Pancreas (tissue), 10 donors: ENCODE measurements at regions not wholly inside any gene's neighbourhood (a gene's known extent, or its start where the extent isn't known, plus 50 kb on each side); places are given as distances from the start of the nearest gene placed in this dataset.
"Not testable (repeated sequence)": the region's sequence is repeated elsewhere in the genome, so short reads cannot be mapped to it uniquely, and the experiment has no call there.

Source experiments
- ATAC-seq, 4 donors: fragments of 200-7000 bp; cut with Tn5 transposase; one replicate each; pipeline versions ENCODE4 v1.8.0 to v1.9.1; 2020; ENCODE audit warnings: mild to moderate bottlenecking in 4 of 4, moderate library complexity in 4 of 4
- DNase-seq, 6 donors: peaks; one replicate each; pipeline ENCODE4 v3.0.0-alpha.2; 2020
- FAIRE-seq: peaks from 2 replicates; lab custom pipeline; 2012; peaks lifted over from hg19 to GRCh38; lab: Jason Lieb, UNC
- H3K27ac ChIP-seq, 4 donors: fragments of 200-600 bp; sonication (generic); 1 replicate in 3 of 4; 2 replicates in 1 of 4; pipeline versions ENCODE4 v1.5.0 to v1.8.0; 2020
- H3K27me3 ChIP-seq, 4 donors: fragments of 200-600 bp; one replicate each; pipeline ENCODE4 v1.8.0; 2021
- H3K36me3 ChIP-seq, 3 donors: fragments of 200-600 bp; sonication (generic) in 1 of 3; one replicate each; pipeline versions ENCODE4 v1.5.0 to v1.8.0; 2020 to 2021
- H3K4me1 ChIP-seq, 3 donors: fragments of 200-600 bp; one replicate each; pipeline ENCODE4 v1.8.0; 2021
- H3K4me3 ChIP-seq, 4 donors: fragments of 200-600 bp; sonication (generic) in 2 of 4; one replicate each; pipeline versions ENCODE4 v1.5.0 to v1.8.0; 2020 to 2021
- H3K9me3 ChIP-seq, 4 donors: fragments of 200-600 bp; one replicate each; pipeline ENCODE4 v1.8.0; 2021
- CTCF ChIP-seq, 4 donors: fragments of 200-600 bp; sonication (generic) in 3 of 4; IDR thresholded peaks; one replicate each; pipeline versions ENCODE4 v1.5.0 to v1.8.0; 2021; ENCODE audit warnings: antibody characterized with exemption in 4 of 4
- WGBS, 2 donors: extraction: QIAGEN DNeasy Blood & Tissue Kit; methylation state at CpG; one replicate each; pipeline ENCODE4 v1.1.7; 2013; 5-methylcytosine and 5-hydroxymethylcytosine counted together
- intact Hi-C, 3 donors: fragments of 100-400 bp; cut with DNase I; formaldehyde crosslinking; loops; one replicate each; pipeline versions ENCODE4 v1.11.1 to v1.14.2; 2022
- donor health status: healthy with polysubstance abuse.
- donor health status: DM: no; HTN: no; CAD: no; lungs with moderate emphysema.
- donor health status: DM: no; HTN: no; CAD: no.
- donor health status: control.
- donor health status: control.
- donor health status: Bipolar disorder and iron deficiency.
- donor health status: DM: yes; HTN: yes; CAD: no.
- donor health status: DM: no; HTN: no; CAD: no.
- donor health status: DM: no; HTN: no; CAD: no.
- donor health status: DM: yes; HTN: yes; CAD: no.

GRCh38 chr16:86885139-86885538, 306.8 kb downstream of the FOXL1 start:
- no peaks in the 10 kb centered on the region for H3K36me3 ChIP-seq
- ATAC-seq (no peak), DNase-seq (peak in 1 of 6 donors; percentile 15), FAIRE-seq (no peak)
- no peak overlapping the region for H3K4me3 ChIP-seq
- H3K27ac ChIP-seq = no peak overlapping the region
- H3K27me3 ChIP-seq = no peaks in the 10 kb centered on the region
- 63 to 83% methylated on average over 6 of the region's 6 CpGs for WGBS, 2 donors
- intact Hi-C loops = no loop called here
- no peaks in the 10 kb centered on the region for H3K9me3 ChIP-seq
- no peak for TF ChIP-seq CTCF (IDR thresholded peaks at IDR 0.05)
- no peaks in the 10 kb centered on the region for H3K4me1 ChIP-seq

- 12 to 28% methylated on average over 1 of the region's 1 CpG for WGBS, 2 donors
- Histone ChIP-seq H3K27ac (no peak overlapping the region), H3K27me3 (peaks cover 0 to 3% (median 0%) of the 10 kb centered on the region in 4 donors), H3K4me3 (no peak overlapping the region), H3K4me1 (no peaks in the 10 kb centered on the region), H3K9me3 (no peaks in the 10 kb centered on the region), H3K36me3 (no peaks in the 10 kb centered on the region)
- intact Hi-C loops = no loop called here
- no peak for TF ChIP-seq CTCF (IDR thresholded peaks at IDR 0.05)
- DNase-seq (no peak), FAIRE-seq (no peak), ATAC-seq (no peak)
These were observed 308.3 kb downstream of the FOXL1 start for GRCh38 chr16:86886651-86887050.

- no peaks in the 10 kb centered on the region for H3K9me3 ChIP-seq
- H3K27ac ChIP-seq = no peak overlapping the region
- intact Hi-C loops = no loop called here
- DNase-seq (no peak), ATAC-seq (no peak), FAIRE-seq (no peak)
- H3K4me3 ChIP-seq = no peak overlapping the region
- H3K4me1 ChIP-seq = no peaks in the 10 kb centered on the region
- H3K27me3 ChIP-seq = peaks cover 0 to 9% (median 0%) of the 10 kb centered on the region in 4 donors
- H3K36me3 ChIP-seq = no peaks in the 10 kb centered on the region
- no peak for TF ChIP-seq CTCF (IDR thresholded peaks at IDR 0.05)
- WGBS, 2 donors = 55 to 67% methylated on average over 8 of the region's 8 CpGs
These were observed 309.1 kb downstream of the FOXL1 start for GRCh38 chr16:86887416-86887815.

- Histone ChIP-seq H3K4me1 (no peaks in the 10 kb centered on the region), H3K4me3 (no peak overlapping the region), H3K27me3 (peaks cover 0 to 17% (median 0%) of the 10 kb centered on the region in 4 donors), H3K36me3 (no peaks in the 10 kb centered on the region), H3K27ac (no peak overlapping the region), H3K9me3 (no peaks in the 10 kb centered on the region)
- TF ChIP-seq CTCF (IDR thresholded peaks at IDR 0.05) = no peak
- FAIRE-seq (no peak), ATAC-seq (no peak), DNase-seq (no peak)
- WGBS, 2 donors = 40 to 54% methylated on average over 4 of the region's 4 CpGs
- intact Hi-C loops = no loop called here
These were observed 310.1 kb downstream of the FOXL1 start for GRCh38 chr16:86888231-86889053.

- H3K36me3 ChIP-seq, H3K9me3 ChIP-seq, H3K27ac ChIP-seq, ATAC-seq, H3K4me3 ChIP-seq, intact Hi-C loops, FAIRE-seq, DNase-seq, H3K4me1 ChIP-seq: not testable (repeated sequence)
- peaks cover 0 to 17% (median 2%) of the 10 kb centered on the region in 4 donors for H3K27me3 ChIP-seq
- WGBS, 2 donors = 36% methylated on average over 1 of the region's 1 CpG
These were observed 310.7 kb downstream of the FOXL1 start for GRCh38 chr16:86889054-86889366.
